H9 (cell line): ENCODE measurements at regions not wholly inside any gene's neighbourhood (a gene's known extent, or its start where the extent isn't known, plus 50 kb on each side); places are given as distances from the start of the nearest gene placed in this dataset.

Source experiments
- DNase-seq: peaks from one replicate; pipeline ENCODE4 v3.0.0-alpha.2; 2017
- H2AFZ ChIP-seq: one replicate; pipeline ENCODE4 v1.6.1; 2013; ENCODE audit warnings: mild to moderate bottlenecking, low read length, control low read depth, moderate library complexity
- H2AK5ac ChIP-seq: 2 replicates; pipeline ENCODE4 v1.6.1; 2013; ENCODE audit warnings: low read length, control low read depth, mixed read lengths; ENCODE audit not compliant: insufficient read length
- H2BK120ac ChIP-seq: one replicate; pipeline ENCODE4 v1.6.1; 2013; ENCODE audit warnings: low read depth, mild to moderate bottlenecking, low read length, control low read depth, inconsistent platforms; ENCODE audit not compliant: poor library complexity, severe bottlenecking
- H2BK12ac ChIP-seq: 2 replicates; pipeline ENCODE4 v1.6.1; 2013; ENCODE audit warnings: low read length, control low read depth, mixed read lengths, low read depth; ENCODE audit not compliant: insufficient read length
- H2BK15ac ChIP-seq: 2 replicates; pipeline ENCODE4 v1.6.1; 2013; ENCODE audit warnings: low read depth, low read length, control low read depth
- H2BK20ac ChIP-seq: one replicate; pipeline ENCODE4 v1.6.1; 2013; ENCODE audit warnings: low read depth, mild to moderate bottlenecking, low read length, control low read depth, inconsistent platforms; ENCODE audit not compliant: poor library complexity, severe bottlenecking
- H2BK5ac ChIP-seq: 2 replicates; pipeline ENCODE4 v1.6.1; 2013; ENCODE audit warnings: low read length, control low read depth, mixed read lengths; ENCODE audit not compliant: insufficient read length
- H3K14ac ChIP-seq: 2 replicates; pipeline ENCODE4 v1.6.1; 2013; ENCODE audit warnings: low read length, control low read depth; ENCODE audit not compliant: insufficient read depth
- H3K18ac ChIP-seq: 2 replicates; pipeline ENCODE4 v1.6.1; 2013; ENCODE audit warnings: low read depth, mild to moderate bottlenecking, mixed read lengths, low read length, control low read depth; ENCODE audit not compliant: insufficient read length
- H3K23ac ChIP-seq: 2 replicates; pipeline ENCODE4 v1.6.1; 2013; ENCODE audit warnings: low read length, control low read depth, mixed read lengths, low read depth; ENCODE audit not compliant: insufficient read length
- H3K23me2 ChIP-seq: 2 replicates; pipeline ENCODE4 v1.6.1; 2013; ENCODE audit warnings: low read depth, mild to moderate bottlenecking, mixed read lengths, low read length, control low read depth; ENCODE audit not compliant: insufficient read length, poor library complexity, severe bottlenecking
- H3K27ac ChIP-seq: 2 replicates; pipeline ENCODE4 v1.5.1; 2013; ENCODE audit warnings: low read length, control low read depth, mixed read lengths, low read depth; ENCODE audit not compliant: insufficient read length
- H3K27me3 ChIP-seq: 2 replicates; pipeline ENCODE4 v1.6.1; 2013; ENCODE audit warnings: low read length, control low read depth, inconsistent platforms; ENCODE audit not compliant: insufficient read depth
- H3K4ac ChIP-seq: 2 replicates; pipeline ENCODE4 v1.6.1; 2013; ENCODE audit warnings: low read depth, mild to moderate bottlenecking, control low read depth, inconsistent platforms, low read length, moderate library complexity
- H3K4me1 ChIP-seq: 2 replicates; pipeline ENCODE4 v1.6.1; 2013; ENCODE audit warnings: low read length, control low read depth, inconsistent platforms; ENCODE audit not compliant: insufficient read depth
- H3K4me2 ChIP-seq: 2 replicates; pipeline ENCODE4 v1.6.1; 2013; ENCODE audit warnings: low read length, control low read depth, mixed read lengths; ENCODE audit not compliant: insufficient read length, insufficient read depth
- H3K56ac ChIP-seq: 2 replicates; pipeline ENCODE4 v1.6.1; 2013; ENCODE audit warnings: low read depth, mild to moderate bottlenecking, mixed read lengths, low read length, control low read depth; ENCODE audit not compliant: insufficient read length
- H3K79me1 ChIP-seq: 2 replicates; pipeline ENCODE4 v1.6.1; 2013; ENCODE audit warnings: low read depth, mild to moderate bottlenecking, moderate library complexity, low read length, control low read depth, inconsistent platforms; ENCODE audit not compliant: insufficient read depth, poor library complexity, severe bottlenecking
- H3K79me2 ChIP-seq: 2 replicates; pipeline ENCODE4 v1.6.1; 2013; ENCODE audit warnings: low read length, control low read depth, inconsistent platforms; ENCODE audit not compliant: insufficient read depth
- H3K9ac ChIP-seq: 2 replicates; pipeline ENCODE4 v1.6.1; 2013; ENCODE audit warnings: low read length, control low read depth, mixed read lengths; ENCODE audit not compliant: insufficient read length; ENCODE audit errors: extremely low read depth
- H3K9me3 ChIP-seq: one replicate; pipeline ENCODE4 v1.6.1; 2013; ENCODE audit warnings: low read depth, low read length, inconsistent platforms; ENCODE audit not compliant: control insufficient read depth
- H3T11ph ChIP-seq: one replicate; pipeline ENCODE4 v1.6.1; 2013; ENCODE audit warnings: mild to moderate bottlenecking, low read length, control low read depth, inconsistent platforms
- H4K20me1 ChIP-seq: one replicate; pipeline ENCODE4 v1.6.1; 2013; ENCODE audit not compliant: control insufficient read depth, insufficient read length, insufficient read depth
- H4K5ac ChIP-seq: 2 replicates; pipeline ENCODE4 v1.6.1; 2013; ENCODE audit warnings: low read depth, mild to moderate bottlenecking, mixed read lengths, low read length, control low read depth; ENCODE audit not compliant: insufficient read length
- H4K8ac ChIP-seq: replicated peaks from 2 replicates; pipeline ENCODE4 v1.6.1; 2013; ENCODE audit warnings: low read length, control low read depth, mixed read lengths, low read depth; ENCODE audit not compliant: insufficient read length
- H4K91ac ChIP-seq: 2 replicates; pipeline ENCODE4 v1.6.1; 2013; ENCODE audit warnings: low read depth, mild to moderate bottlenecking, moderate library complexity, mixed read lengths, low read length, control low read depth; ENCODE audit not compliant: insufficient read length
- H3K27ac Mint-ChIP-seq, 3 experiments: 2 replicates in 2 of 3; 3 replicates in 1 of 3; pipeline ENCODE4 v1.8.0; 2020 to 2021; ENCODE audit warnings: mixed read lengths in 3 of 3, mild to moderate bottlenecking in 1 of 3, moderate library complexity in 1 of 3
- H3K27me3 Mint-ChIP-seq: 2 replicates; pipeline ENCODE4 v1.8.0; 2021; ENCODE audit warnings: low read depth, mild to moderate bottlenecking, moderate library complexity, mixed read lengths
- H3K36me3 Mint-ChIP-seq, 3 experiments: 2 replicates in 2 of 3; 3 replicates in 1 of 3; pipeline ENCODE4 v1.8.0; 2020 to 2021; ENCODE audit warnings: low read depth in 3 of 3, mixed read lengths in 3 of 3; ENCODE audit not compliant: insufficient read depth in 1 of 3
- H3K4me1 Mint-ChIP-seq, 2 experiments: 2 replicates each; pipeline ENCODE4 v1.8.0; 2020; ENCODE audit warnings: mixed read lengths in 2 of 2
- H3K4me3 Mint-ChIP-seq, 2 experiments: 2 replicates in 1 of 2; 3 replicates in 1 of 2; pipeline ENCODE4 v1.8.0; 2020 to 2021; ENCODE audit warnings: mild to moderate bottlenecking in 2 of 2, mixed read lengths in 2 of 2, moderate library complexity in 1 of 2
- H3K9me3 Mint-ChIP-seq, 2 experiments: 2 replicates in 1 of 2; 3 replicates in 1 of 2; pipeline ENCODE4 v1.8.0; 2020; ENCODE audit warnings: mild to moderate bottlenecking in 2 of 2, mixed read lengths in 2 of 2, moderate library complexity in 1 of 2
- CTCF ChIP-seq: fragments of 200-600 bp; sonication (generic); conservative IDR thresholded peaks from 3 replicates; pipeline ENCODE4 v1.8.0; 2021; ENCODE audit warnings: antibody characterized with exemption, mild to moderate bottlenecking
- WGBS: extraction: QIAGEN DNeasy Blood & Tissue Kit; methylation state at CpG from one replicate; pipeline ENCODE4 v1.1.7; 2013; ENCODE audit warnings: missing lambda C conversion rate, low lambda C conversion rate, mixed read lengths; ENCODE audit not compliant: insufficient read length; ENCODE audit errors: extremely low coverage; 5-methylcytosine and 5-hydroxymethylcytosine counted together

- Mint-ChIP-seq H3K27me3 (peaks cover 8% of the 10 kb centered on the region), H3K4me3 (no peak overlapping the region), H3K9me3 (no peaks in the 10 kb centered on the region; a peak in 1 of 5 replicates), H3K36me3 (no peaks in the 10 kb centered on the region), H3K4me1 (peaks cover 51 to 55% of the 10 kb centered on the region in 2 experiments), H3K27ac (peak overlapping the region in 1 of 3 experiments; percentile 71; a peak in 1 of 7 replicates)
- Histone ChIP-seq H3T11ph (no peak overlapping the region), H3K56ac (no peak overlapping the region), H2BK15ac (no peak overlapping the region), H3K23me2 (no peaks in the 10 kb centered on the region), H3K4ac (no peak overlapping the region), H3K18ac (no peak overlapping the region), H3K27me3 (no peaks in the 10 kb centered on the region), H3K9ac (no peak overlapping the region), H2BK12ac (no peak overlapping the region), H4K20me1 (no peaks in the 10 kb centered on the region), H4K8ac (no peak overlapping the region), H3K14ac (no peak overlapping the region), H4K5ac (no peak overlapping the region), H3K79me2 (no peaks in the 10 kb centered on the region; the same call in 1 of the 2 replicates), H2BK120ac (no peak overlapping the region), H4K91ac (no peak overlapping the region), H2AFZ (no peak overlapping the region), H3K9me3 (no peaks in the 10 kb centered on the region), H3K4me1 (no peaks in the 10 kb centered on the region; the same call in 1 of the 2 replicates), H2BK20ac (no peak overlapping the region), H3K4me2 (no peak overlapping the region), H3K27ac (no peak overlapping the region), H2AK5ac (no peak overlapping the region), H3K79me1 (no peaks in the 10 kb centered on the region), H3K23ac (no peak overlapping the region), H2BK5ac (no peak overlapping the region)
- no CpG with 5 or more reads among the region's 10 CpGs for WGBS
- no peak for DNase-seq
- TF ChIP-seq CTCF = no peak
These were observed 54.7 kb upstream of the CAB39 start for GRCh38 chr2:230657906-230658305.
